ENCODE measurements at regions not wholly inside any gene's neighbourhood (a gene's known extent, or its start where the extent isn't known, plus 50 kb on each side); places are given as distances from the start of the nearest gene placed in this dataset.

GRCh38 chr5:33008751-33009418 is 297.8 kb downstream of the NPR3 start:
- TF ChIP-seq POLR2AphosphoS5 (IDR thresholded peaks at IDR 0.05): no peak
- Histone ChIP-seq H3K36me3 (no peaks in the 10 kb centered on the region), H3K4me3 (no peak overlapping the region), H3K27ac (no peak overlapping the region), H3K4me1 (no peaks in the 10 kb centered on the region), H3K27me3 (no peaks in the 10 kb centered on the region), H3K9me3 (peaks cover 0 to 38% (median 19%) of the 10 kb centered on the region in 4 donors)
- no peak for DNase-seq
- 46 to 68% (median 63%) methylated on average over 6 of the region's 6 CpGs for WGBS, 5 donors
- intact Hi-C loops (cut with DNase I; ENCODE audit: low total_unique reads): no loop called here

- Histone ChIP-seq H3K9me3 (peaks cover 0 to 34% (median 17%) of the 10 kb centered on the region in 4 donors), H3K27ac (no peak overlapping the region), H3K27me3 (no peaks in the 10 kb centered on the region), H3K4me1 (no peaks in the 10 kb centered on the region), H3K36me3 (no peaks in the 10 kb centered on the region), H3K4me3 (no peak overlapping the region)
- 70 to 90% (median 77%) methylated on average over 1 of the region's 1 CpG for WGBS, 5 donors
- TF ChIP-seq CTCF (IDR thresholded peaks at IDR 0.05) (no peak), POLR2A (IDR thresholded peaks at IDR 0.05) (no peak), POLR2AphosphoS5 (IDR thresholded peaks at IDR 0.05) (no peak), EP300 (IDR thresholded peaks at IDR 0.05) (no peak)
- DNase-seq: no peak
- intact Hi-C loops (cut with DNase I; ENCODE audit: low total_unique reads): no loop called here
These were observed 299.7 kb downstream of the NPR3 start for GRCh38 chr5:33010846-33011245.

- no peak for DNase-seq
- no peak overlapping the region for H3K27ac ChIP-seq
- H3K4me3 ChIP-seq: no peak overlapping the region
- peaks cover 0 to 30% (median 12%) of the 10 kb centered on the region in 4 donors for H3K9me3 ChIP-seq
- no peaks in the 10 kb centered on the region for H3K4me1 ChIP-seq
- no peaks in the 10 kb centered on the region for H3K36me3 ChIP-seq
- intact Hi-C loops (cut with DNase I; ENCODE audit: low total_unique reads): no loop called here
- TF ChIP-seq CTCF (IDR thresholded peaks at IDR 0.05): no peak
- no peak for TF ChIP-seq EP300 (IDR thresholded peaks at IDR 0.05)
- no peak for TF ChIP-seq POLR2AphosphoS5 (IDR thresholded peaks at IDR 0.05)
- no peaks in the 10 kb centered on the region for H3K27me3 ChIP-seq
These were observed 300.7 kb downstream of the NPR3 start for GRCh38 chr5:33011801-33012200.

GRCh38 chr5:33023649-33024048 is 312.5 kb downstream of the NPR3 start:
- intact Hi-C loops (cut with DNase I; ENCODE audit: low total_unique reads): no loop called here
- H3K27ac ChIP-seq: no peak overlapping the region
- no peaks in the 10 kb centered on the region for H3K36me3 ChIP-seq
- TF ChIP-seq EP300 (IDR thresholded peaks at IDR 0.05) (no peak), POLR2A (IDR thresholded peaks at IDR 0.05) (no peak), CTCF (IDR thresholded peaks at IDR 0.05) (no peak), POLR2AphosphoS5 (IDR thresholded peaks at IDR 0.05) (no peak)
- H3K4me3 ChIP-seq: no peak overlapping the region
- H3K9me3 ChIP-seq: no peaks in the 10 kb centered on the region
- 50 to 64% (median 61%) methylated on average over 2 of the region's 2 CpGs for WGBS, 5 donors
- no peak for DNase-seq
- H3K4me1 ChIP-seq: no peaks in the 10 kb centered on the region
- H3K27me3 ChIP-seq: no peaks in the 10 kb centered on the region

- Histone ChIP-seq H3K27ac (no peak overlapping the region), H3K4me3 (no peak overlapping the region), H3K4me1 (peaks cover 0 to 9% (median 0%) of the 10 kb centered on the region in 4 donors), H3K36me3 (no peaks in the 10 kb centered on the region), H3K9me3 (no peaks in the 10 kb centered on the region), H3K27me3 (no peaks in the 10 kb centered on the region)
- 20 to 36% (median 28%) methylated on average over 8 of the region's 8 CpGs for WGBS, 5 donors
- DNase-seq: peak in 1 of 2 donors; percentile 59
- intact Hi-C loops (cut with DNase I; ENCODE audit: low total_unique reads): no loop called here
- TF ChIP-seq POLR2AphosphoS5 (IDR thresholded peaks at IDR 0.05) (no peak), CTCF (IDR thresholded peaks at IDR 0.05) (no peak), EP300 (IDR thresholded peaks at IDR 0.05) (no peak), POLR2A (IDR thresholded peaks at IDR 0.05) (no peak)
These were observed 321.4 kb downstream of the NPR3 start for GRCh38 chr5:33032271-33033070.

All from stomach (tissue), 8 donors.